ENCODE measurements at regions not wholly inside any gene's neighbourhood (a gene's known extent, or its start where the extent isn't known, plus 50 kb on each side); places are given as distances from the start of the nearest gene placed in this dataset.

GRCh38 chr2:136448986-136449780 lies 316.2 kb upstream of the THSD7B start:
- Histone ChIP-seq H3K27me3 (ENCODE audit: control insufficient read depth in 2 of 2, insufficient read depth in 2 of 2, low read length in 2 of 2) (no peaks in the 10 kb centered on the region), H3K9ac (ENCODE audit: insufficient read depth, low read length, poor library complexity, severe bottlenecking) (no peak overlapping the region), H4K20me1 (ENCODE audit: insufficient read depth, low read length) (no peaks in the 10 kb centered on the region), H3K4me3 (replicated peaks in 1 of 3; ENCODE audit: low read depth in 2 of 3, low read length in 3 of 3) (no peak overlapping the region), H3K79me2 (ENCODE audit: insufficient read depth, low read length) (no peaks in the 10 kb centered on the region), H3K36me3 (replicated peaks in 1 of 2; ENCODE audit: control insufficient read depth in 1 of 2, insufficient read depth in 2 of 2, low read length in 2 of 2) (no peaks in the 10 kb centered on the region), H3K9me3 (replicated peaks in 1 of 2; ENCODE audit: control insufficient read depth in 1 of 2, insufficient read depth in 1 of 2, low read length in 2 of 2) (no peaks in the 10 kb centered on the region), H3K27ac (ENCODE audit: low read depth in 1 of 2, low read length in 2 of 2) (no peak overlapping the region), H2AFZ (ENCODE audit: insufficient read depth, low read depth, low read length, poor library complexity, severe bottlenecking) (no peak overlapping the region), H3K4me1 (ENCODE audit: control insufficient read depth in 1 of 2, insufficient read depth in 2 of 2, low read length in 2 of 2) (no peaks in the 10 kb centered on the region), H3K4me2 (replicated peaks; ENCODE audit: extremely low read depth, low read length, poor library complexity, severe bottlenecking) (no peak overlapping the region)
- intact Hi-C loops (cut with micrococcal nuclease): no loop called here
- peaks cover 0 to 4% (median 0%) of the 10 kb centered on the region in 7 donors for H3K9me3 Mint-ChIP-seq
- H3K36me3 Mint-ChIP-seq: no peaks in the 10 kb centered on the region
- DNase-seq: no peak
- peak overlapping the region in 2 of 7 donors; percentile 25 to 26 for H3K27ac Mint-ChIP-seq
- peaks cover 4 to 6% (median 4%) of the 10 kb centered on the region in 3 donors for H3K27me3 Mint-ChIP-seq (ENCODE audit: low read depth in 3 of 3)
- no peak overlapping the region for H3K4me3 Mint-ChIP-seq
- H3K4me1 Mint-ChIP-seq: no peaks in the 10 kb centered on the region
- 100% methylated on average over 6 of the region's 7 CpGs for WGBS (ENCODE audit: insufficient coverage)
- TF ChIP-seq CTCF (IDR thresholded peaks at IDR 0.05): no peak

GRCh38 chr2:136448432-136448831 lies 316.9 kb upstream of the THSD7B start:
- no peak overlapping the region for H2AFZ ChIP-seq (ENCODE audit: insufficient read depth, low read depth, low read length, poor library complexity, severe bottlenecking)
- no peaks in the 10 kb centered on the region for H3K4me1 ChIP-seq (ENCODE audit: control insufficient read depth in 1 of 2, insufficient read depth in 2 of 2, low read length in 2 of 2)
- H3K27me3 ChIP-seq (ENCODE audit: control insufficient read depth in 2 of 2, insufficient read depth in 2 of 2, low read length in 2 of 2): no peaks in the 10 kb centered on the region
- H3K4me3 ChIP-seq (replicated peaks in 1 of 3; ENCODE audit: low read depth in 2 of 3, low read length in 3 of 3): no peak overlapping the region
- Mint-ChIP-seq H3K4me1 (no peaks in the 10 kb centered on the region), H3K4me3 (no peak overlapping the region), H3K36me3 (no peaks in the 10 kb centered on the region), H3K27me3 (ENCODE audit: low read depth in 3 of 3) (peaks cover 3 to 6% (median 4%) of the 10 kb centered on the region in 3 donors), H3K9me3 (peaks cover 0 to 4% (median 0%) of the 10 kb centered on the region in 7 donors), H3K27ac (no peak overlapping the region)
- no peaks in the 10 kb centered on the region for H4K20me1 ChIP-seq (ENCODE audit: insufficient read depth, low read length)
- WGBS (ENCODE audit: insufficient coverage): 78% methylated on average over 1 of the region's 1 CpG
- no peaks in the 10 kb centered on the region for H3K9me3 ChIP-seq (replicated peaks in 1 of 2; ENCODE audit: control insufficient read depth in 1 of 2, insufficient read depth in 1 of 2, low read length in 2 of 2)
- H3K4me2 ChIP-seq (replicated peaks; ENCODE audit: extremely low read depth, low read length, poor library complexity, severe bottlenecking): no peak overlapping the region
- no peak overlapping the region for H3K9ac ChIP-seq (ENCODE audit: insufficient read depth, low read length, poor library complexity, severe bottlenecking)
- no peak for TF ChIP-seq CTCF (IDR thresholded peaks at IDR 0.05)
- no peak overlapping the region for H3K27ac ChIP-seq (ENCODE audit: low read depth in 1 of 2, low read length in 2 of 2)
- H3K79me2 ChIP-seq (ENCODE audit: insufficient read depth, low read length): no peaks in the 10 kb centered on the region
- intact Hi-C loops (cut with micrococcal nuclease): no loop called here
- H3K36me3 ChIP-seq (replicated peaks in 1 of 2; ENCODE audit: control insufficient read depth in 1 of 2, insufficient read depth in 2 of 2, low read length in 2 of 2): no peaks in the 10 kb centered on the region
- no peak for DNase-seq
